Lower leg skin (tissue), 4 donors: ENCODE measurements at regions not wholly inside any gene's neighbourhood (a gene's known extent, or its start where the extent isn't known, plus 50 kb on each side); places are given as distances from the start of the nearest gene placed in this dataset.

Source experiments
- DNase-seq, 2 donors: peaks; one replicate each; pipeline ENCODE4 v3.0.0-alpha.2; 2019; ENCODE audit warnings: low spot score in 2 of 2
- H3K4me3 ChIP-seq: fragments of 200-600 bp; sonication (generic); 2 replicates; pipeline ENCODE4 v1.5.1; 2017; ENCODE audit warnings: mild to moderate bottlenecking, low read depth; ENCODE audit not compliant: poor library complexity, severe bottlenecking
- POLR2A ChIP-seq, 2 donors: fragments of 450-650 bp; IDR thresholded peaks; one replicate each; pipeline ENCODE4 v1.6.1; 2016 to 2017; ENCODE audit warnings: antibody characterized with exemption in 2 of 2, mild to moderate bottlenecking in 1 of 2, moderate library complexity in 1 of 2
- WGBS, 2 donors: methylation state at CpG; one replicate each; pipeline ENCODE4 v1.1.5; 2018; 5-methylcytosine and 5-hydroxymethylcytosine counted together
- intact Hi-C: fragments of 100-400 bp; cut with DNase I; formaldehyde crosslinking; loops from one replicate; pipeline ENCODE4 v1.15.0; 2023; ENCODE audit warnings: low total_unique reads
- TF ChIP-seq, protein P1 (sequence below), 3 donors: fragments of 450-650 bp; IDR thresholded peaks; one replicate each; pipeline ENCODE4 v1.5.1; 2016; ENCODE audit warnings: antibody characterized with exemption in 3 of 3, mild to moderate bottlenecking in 3 of 3, moderate library complexity in 2 of 3

DNA sequence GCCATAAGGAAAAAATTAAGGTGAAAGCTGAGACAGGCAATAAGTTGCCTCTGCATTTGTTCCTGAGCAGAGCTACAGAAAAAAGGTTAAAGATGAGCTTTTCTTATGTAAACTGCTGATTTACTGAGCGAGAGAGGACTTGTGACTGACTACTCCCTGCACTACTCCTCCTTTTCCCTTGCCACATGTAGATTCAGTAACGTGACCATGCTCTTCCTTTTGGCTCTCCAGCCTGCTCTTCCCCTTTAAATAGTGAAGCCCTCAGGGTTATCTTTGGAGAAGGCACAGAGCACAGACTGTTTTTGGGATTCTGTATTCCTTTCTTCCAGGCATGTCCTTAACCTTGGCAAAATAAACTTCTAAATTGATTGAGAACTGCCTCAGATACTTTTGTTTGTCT is 630.2 kb downstream of the UQCRFS1 start:
- intact Hi-C loops, result no loop called here
- 27 to 39% methylated on average over 2 of the region's 2 CpGs for WGBS, 2 donors
- DNase-seq, result no peak

DNA sequence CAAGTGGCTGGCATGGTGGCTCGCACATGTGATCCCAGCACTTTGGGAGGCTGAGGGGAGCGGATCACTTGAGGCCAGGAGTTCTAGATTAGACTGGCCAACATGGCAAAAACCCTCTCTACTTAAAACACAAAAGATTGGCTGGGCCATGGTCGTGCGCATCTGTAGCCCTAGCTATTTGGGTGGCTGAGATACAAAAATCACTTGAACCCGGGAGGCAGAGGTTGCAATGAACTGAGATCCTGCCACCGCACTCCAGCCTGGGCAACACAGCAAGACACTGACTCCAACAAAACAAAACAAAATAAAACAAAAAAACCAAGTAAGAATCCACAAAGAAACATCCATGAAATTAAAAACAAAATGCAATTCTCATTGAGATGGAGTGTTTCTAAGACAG is 630.6 kb downstream of the UQCRFS1 start:
- WGBS, 2 donors, result 95 to 97% methylated on average over 6 of the region's 6 CpGs
- peak in 1 of 2 donors; percentile 71 for DNase-seq
- intact Hi-C loops, result no loop called here
- no peak overlapping the region for H3K4me3 ChIP-seq
- TF ChIP-seq, protein P1, sequence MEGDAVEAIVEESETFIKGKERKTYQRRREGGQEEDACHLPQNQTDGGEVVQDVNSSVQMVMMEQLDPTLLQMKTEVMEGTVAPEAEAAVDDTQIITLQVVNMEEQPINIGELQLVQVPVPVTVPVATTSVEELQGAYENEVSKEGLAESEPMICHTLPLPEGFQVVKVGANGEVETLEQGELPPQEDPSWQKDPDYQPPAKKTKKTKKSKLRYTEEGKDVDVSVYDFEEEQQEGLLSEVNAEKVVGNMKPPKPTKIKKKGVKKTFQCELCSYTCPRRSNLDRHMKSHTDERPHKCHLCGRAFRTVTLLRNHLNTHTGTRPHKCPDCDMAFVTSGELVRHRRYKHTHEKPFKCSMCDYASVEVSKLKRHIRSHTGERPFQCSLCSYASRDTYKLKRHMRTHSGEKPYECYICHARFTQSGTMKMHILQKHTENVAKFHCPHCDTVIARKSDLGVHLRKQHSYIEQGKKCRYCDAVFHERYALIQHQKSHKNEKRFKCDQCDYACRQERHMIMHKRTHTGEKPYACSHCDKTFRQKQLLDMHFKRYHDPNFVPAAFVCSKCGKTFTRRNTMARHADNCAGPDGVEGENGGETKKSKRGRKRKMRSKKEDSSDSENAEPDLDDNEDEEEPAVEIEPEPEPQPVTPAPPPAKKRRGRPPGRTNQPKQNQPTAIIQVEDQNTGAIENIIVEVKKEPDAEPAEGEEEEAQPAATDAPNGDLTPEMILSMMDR (IDR thresholded peaks at IDR 0.05), result no peak

More for the DNA sequence above, 630.2 kb downstream of the UQCRFS1 start:
- TF ChIP-seq, protein P1 (IDR thresholded peaks at IDR 0.05), result no peak
- TF ChIP-seq POLR2A (IDR thresholded peaks at IDR 0.05), result no peak
- no peak overlapping the region for H3K4me3 ChIP-seq

GRCh38 chr19:28581468-28581770 is 631.5 kb downstream of the UQCRFS1 start:
- TF ChIP-seq, protein P1 (IDR thresholded peaks at IDR 0.05), result no peak
- no peak for TF ChIP-seq POLR2A (IDR thresholded peaks at IDR 0.05)
- intact Hi-C loops, result no loop called here
- no peak overlapping the region for H3K4me3 ChIP-seq
- WGBS, 2 donors, result 65 to 76% methylated on average over 4 of the region's 4 CpGs
- DNase-seq, result no peak

DNA sequence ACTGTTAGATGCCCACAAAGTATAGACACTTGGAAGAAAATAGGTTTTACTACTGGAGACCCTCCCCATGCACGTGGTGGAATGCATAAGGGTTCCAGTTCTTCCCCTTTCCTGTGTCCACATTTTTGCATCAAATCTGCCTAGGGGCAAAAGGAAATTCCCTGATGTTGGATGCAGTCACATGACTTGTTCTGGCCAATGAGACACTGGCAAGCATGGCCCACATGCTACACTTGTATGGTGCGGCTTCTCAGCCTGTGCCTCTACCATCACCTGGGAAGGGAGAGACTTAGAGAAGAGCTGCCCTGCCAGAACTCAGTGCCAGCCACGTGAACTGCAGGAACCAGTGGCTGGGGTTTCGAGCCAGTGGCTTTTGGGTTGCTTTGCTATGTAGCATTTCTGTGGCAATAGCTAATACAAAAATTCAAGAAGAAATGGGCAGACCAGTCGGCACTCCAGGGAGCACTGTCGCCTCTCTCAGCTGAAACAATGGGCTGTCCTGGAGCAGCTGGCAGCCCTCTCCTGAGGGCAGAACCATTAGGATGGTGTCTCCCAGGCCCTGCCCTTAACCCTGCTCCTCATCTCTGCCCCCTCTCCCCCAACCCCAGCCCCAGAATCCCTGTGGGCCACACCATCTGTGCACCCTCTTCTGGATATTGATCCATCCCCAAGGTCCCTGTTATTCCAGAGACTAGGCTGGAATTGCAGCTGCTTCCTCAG is 634.0 kb downstream of the UQCRFS1 start:
- intact Hi-C loops, result no loop called here
- TF ChIP-seq, protein P1 (IDR thresholded peaks at IDR 0.05), result no peak
- no peak for TF ChIP-seq POLR2A (IDR thresholded peaks at IDR 0.05)
- 77 to 81% methylated on average over 6 of the region's 6 CpGs for WGBS, 2 donors
- DNase-seq, result peak in 1 of 2 donors; percentile 40
- no peak overlapping the region for H3K4me3 ChIP-seq

DNA sequence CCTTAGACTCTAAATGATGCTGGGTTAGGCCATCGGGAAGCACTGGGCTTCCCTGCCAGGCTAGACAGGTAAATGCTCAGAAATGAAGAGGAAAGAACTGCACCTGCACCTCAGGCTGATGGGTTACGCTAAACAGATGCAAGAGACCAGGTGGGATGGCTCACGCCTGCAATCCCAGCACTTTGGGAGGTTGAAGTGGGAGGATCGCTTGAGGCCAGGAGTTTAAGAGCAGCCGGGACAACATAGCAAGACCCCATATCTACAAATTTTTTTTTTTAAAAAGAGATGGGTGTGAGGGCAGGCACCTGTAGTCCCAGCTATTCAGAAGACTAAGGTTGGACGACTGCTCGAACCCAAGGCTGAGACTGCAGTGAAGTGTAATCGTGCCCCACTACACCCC is 634.7 kb downstream of the UQCRFS1 start:
- H3K4me3 ChIP-seq, result no peak overlapping the region
- intact Hi-C loops, result no loop called here
- no peak for TF ChIP-seq POLR2A (IDR thresholded peaks at IDR 0.05)
- TF ChIP-seq, protein P1 (IDR thresholded peaks at IDR 0.05), result no peak
- 92 to 93% methylated on average over 8 of the region's 8 CpGs for WGBS, 2 donors
- no peak for DNase-seq

DNA sequence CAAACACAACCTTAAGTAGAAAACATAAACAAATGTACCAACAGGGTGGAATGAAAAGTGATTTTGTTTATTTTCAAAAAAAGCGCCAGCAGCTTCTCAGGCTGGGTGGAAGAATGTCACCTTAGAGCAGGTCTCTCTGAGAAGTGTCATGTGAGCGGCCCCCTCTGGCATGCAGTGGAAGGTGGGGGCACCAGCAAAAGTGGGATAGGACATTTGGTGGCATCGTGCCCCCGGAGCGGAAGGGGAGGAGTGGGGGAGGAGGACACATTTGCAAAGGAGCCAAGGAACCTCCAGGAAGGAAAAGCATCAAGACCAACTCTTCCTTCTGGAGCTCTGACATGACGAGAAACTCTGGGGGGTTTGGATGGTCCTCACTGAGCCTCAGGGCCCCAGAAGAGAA is 635.3 kb downstream of the UQCRFS1 start:
- peak in 1 of 2 donors; percentile 72 for DNase-seq
- 60 to 63% methylated on average over 6 of the region's 6 CpGs for WGBS, 2 donors
- H3K4me3 ChIP-seq, result no peak overlapping the region
- intact Hi-C loops, result no loop called here
- TF ChIP-seq POLR2A (IDR thresholded peaks at IDR 0.05), result no peak
- TF ChIP-seq, protein P1 (IDR thresholded peaks at IDR 0.05), result no peak
